ENCODE measurements at regions not wholly inside any gene's neighbourhood (a gene's known extent, or its start where the extent isn't known, plus 50 kb on each side); places are given as distances from the start of the nearest gene placed in this dataset.

DNA sequence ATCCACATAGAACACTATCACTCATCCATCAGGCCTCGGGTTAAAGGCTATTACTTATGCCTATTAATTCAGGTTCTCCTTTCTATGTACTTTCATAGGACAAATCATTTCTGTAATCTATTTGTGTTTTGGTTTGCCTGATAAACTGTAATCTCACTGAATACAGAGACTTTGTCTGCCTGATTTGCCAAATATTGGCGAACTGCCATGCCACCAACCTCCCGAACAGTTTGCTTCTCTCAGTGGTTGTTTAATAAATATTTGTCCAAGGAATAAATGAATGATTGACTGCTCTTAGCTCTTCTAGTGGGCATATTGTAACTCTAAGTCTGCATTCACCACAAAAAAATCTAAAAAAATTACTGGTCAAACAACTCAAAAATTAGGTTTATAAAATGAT is 170.1 kb upstream of the ZFP64 start:
- Histone ChIP-seq H3K9ac (ENCODE audit: low read length) (no peak overlapping the region), H3K27ac (ENCODE audit: low read depth, low read length) (no peak overlapping the region), H3K36me3 (ENCODE audit: control insufficient read depth in 1 of 2, insufficient read depth in 2 of 2, low read length in 2 of 2) (no peaks in the 10 kb centered on the region), H3K9me3 (ENCODE audit: control insufficient read depth in 1 of 2, insufficient read depth in 1 of 2, low read depth in 1 of 2, low read length in 2 of 2) (no peaks in the 10 kb centered on the region), H3K4me2 (ENCODE audit: low read length) (no peak overlapping the region), H2AFZ (ENCODE audit: low read depth, low read length, poor library complexity, severe bottlenecking) (no peak overlapping the region), H4K20me1 (ENCODE audit: insufficient read depth) (no peaks in the 10 kb centered on the region), H3K27me3 (ENCODE audit: insufficient read depth, low read length) (no peaks in the 10 kb centered on the region), H3K9me2 (ENCODE audit: insufficient read depth) (no peaks in the 10 kb centered on the region), H3K4me3 (replicated peaks in 1 of 2; ENCODE audit: low read depth in 1 of 2, low read length in 2 of 2) (no peak overlapping the region), H3K79me2 (ENCODE audit: insufficient read depth, low read length) (no peaks in the 10 kb centered on the region), H3K4me1 (ENCODE audit: control insufficient read depth in 1 of 2, insufficient read depth in 2 of 2, low read length in 2 of 2) (no peaks in the 10 kb centered on the region)
- no peak for ATAC-seq
- ChIA-PET RAD21 (ENCODE audit: low non-redundant PET in 1 of 2, low total read pairs in 2 of 2, uncharacterized antibody in 2 of 2, unreplicated experiment in 2 of 2) (no interaction called here), CTCF (no interaction called here), POLR2A (no interaction called here)
- intact Hi-C loops (cut with micrococcal nuclease), result no loop called here
- BruUV-seq (replicated peaks), result no TSS peak
- no peak for DNase-seq (ENCODE audit: low read depth, low spot score)
- TF ChIP-seq TCF7L2 (IDR thresholded peaks at IDR 0.05; ENCODE audit: borderline replicate concordance, extremely low read depth, insufficient read depth, insufficient read length) (no peak), ZFX (IDR thresholded peaks at IDR 0.05) (no peak), POLR2A (IDR thresholded peaks at IDR 0.05; ENCODE audit: borderline replicate concordance, extremely low read depth, insufficient read depth, insufficient read length) (no peak), EZH2phosphoT487 (IDR thresholded peaks at IDR 0.05; ENCODE audit: borderline replicate concordance) (no peak), RAD21 (IDR thresholded peaks at IDR 0.05; ENCODE audit: low read depth) (no peak), EZH2 (IDR thresholded peaks at IDR 0.05) (no peak), SP1 (IDR thresholded peaks at IDR 0.05; ENCODE audit: low read depth) (no peak), YY1 (IDR thresholded peaks at IDR 0.05; ENCODE audit: extremely low read depth, insufficient replicate concordance, low read depth, low read length) (no peak), CBX3 (IDR thresholded peaks at IDR 0.05; ENCODE audit: low read depth) (no peak)
- TF ChIP-seq, protein P1, sequence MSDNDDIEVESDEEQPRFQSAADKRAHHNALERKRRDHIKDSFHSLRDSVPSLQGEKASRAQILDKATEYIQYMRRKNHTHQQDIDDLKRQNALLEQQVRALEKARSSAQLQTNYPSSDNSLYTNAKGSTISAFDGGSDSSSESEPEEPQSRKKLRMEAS (IDR thresholded peaks at IDR 0.05), result no peak
- TF ChIP-seq, protein P2, sequence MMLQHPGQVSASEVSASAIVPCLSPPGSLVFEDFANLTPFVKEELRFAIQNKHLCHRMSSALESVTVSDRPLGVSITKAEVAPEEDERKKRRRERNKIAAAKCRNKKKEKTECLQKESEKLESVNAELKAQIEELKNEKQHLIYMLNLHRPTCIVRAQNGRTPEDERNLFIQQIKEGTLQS (IDR thresholded peaks at IDR 0.05), result no peak

DNA sequence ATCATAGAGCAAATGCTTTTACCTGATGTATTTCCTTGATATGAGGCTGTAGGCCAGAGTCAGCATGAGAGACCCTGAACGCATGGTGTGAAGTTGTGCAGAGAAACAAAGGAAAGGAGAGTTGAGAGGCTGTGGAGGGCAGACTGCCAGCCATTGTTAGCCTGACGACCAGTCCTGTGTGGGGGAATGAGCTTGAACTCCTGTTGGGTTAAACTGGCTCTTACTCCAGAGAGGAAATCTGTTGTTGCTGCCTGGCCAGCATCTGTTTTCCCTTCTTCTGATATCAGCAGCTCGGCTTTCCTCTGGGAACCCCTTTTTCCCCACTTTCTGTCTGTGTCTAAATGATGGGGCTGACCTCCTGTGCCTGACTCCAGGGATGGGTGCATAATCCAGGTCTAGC is 158.2 kb upstream of the ZFP64 start:
- Histone ChIP-seq H3K27me3 (ENCODE audit: insufficient read depth, low read length) (peaks cover 16% of the 10 kb centered on the region; the same call in 1 of the 2 replicates), H3K4me3 (replicated peaks in 1 of 2; ENCODE audit: low read depth in 1 of 2, low read length in 2 of 2) (no peak overlapping the region), H3K9ac (ENCODE audit: low read length) (no peak overlapping the region), H3K27ac (ENCODE audit: low read depth, low read length) (no peak overlapping the region), H3K9me2 (ENCODE audit: insufficient read depth) (no peaks in the 10 kb centered on the region), H4K20me1 (ENCODE audit: insufficient read depth) (no peaks in the 10 kb centered on the region), H3K9me3 (ENCODE audit: control insufficient read depth in 1 of 2, insufficient read depth in 1 of 2, low read depth in 1 of 2, low read length in 2 of 2) (no peaks in the 10 kb centered on the region), H3K79me2 (ENCODE audit: insufficient read depth, low read length) (no peaks in the 10 kb centered on the region), H3K36me3 (ENCODE audit: control insufficient read depth in 1 of 2, insufficient read depth in 2 of 2, low read length in 2 of 2) (no peaks in the 10 kb centered on the region), H3K4me1 (ENCODE audit: control insufficient read depth in 1 of 2, insufficient read depth in 2 of 2, low read length in 2 of 2) (no peaks in the 10 kb centered on the region), H2AFZ (ENCODE audit: low read depth, low read length, poor library complexity, severe bottlenecking) (no peak overlapping the region), H3K4me2 (ENCODE audit: low read length) (no peak overlapping the region)
- ATAC-seq (no peak), DNase-seq (ENCODE audit: low read depth, low spot score) (no peak)
- TF ChIP-seq CEBPB (IDR thresholded peaks at IDR 0.05; ENCODE audit: low read depth), result no peak
- TF ChIP-seq, protein P2 (IDR thresholded peaks at IDR 0.05), result no peak
- no peak for TF ChIP-seq ZFX (IDR thresholded peaks at IDR 0.05)
- RAD21 ChIA-PET (ENCODE audit: low non-redundant PET in 1 of 2, low total read pairs in 2 of 2, uncharacterized antibody in 2 of 2, unreplicated experiment in 2 of 2), result no interaction called here
- BruUV-seq (replicated peaks), result no TSS peak
- POLR2A ChIA-PET, result no interaction called here
- intact Hi-C loops (cut with micrococcal nuclease), result no loop called here
- CTCF ChIA-PET, result no interaction called here

Data from HCT116 (cell line).